DMS79 treated with DMSO at 0.1 percent for 48 hours (cell line): ENCODE measurements at regions not wholly inside any gene's neighbourhood (a gene's known extent, or its start where the extent isn't known, plus 50 kb on each side); places are given as distances from the start of the nearest gene placed in this dataset.
A peak's percentile ranks its signal among the peaks of the same experiment; 100 is the strongest.
"Not testable (repeated sequence)": the region's sequence is repeated elsewhere in the genome, so short reads cannot be mapped to it uniquely, and the experiment has no call there.

Experiments
- DNase-seq: peaks from one replicate; lab custom pipeline; 2025; lab: John Stamatoyannopoulos, UW

- no peak for DNase-seq
Measured at GRCh38 chr1:244106837-244107493, 55.9 kb downstream of the ZBTB18 start.

- no peak for DNase-seq
Measured at GRCh38 chr1:244111027-244111426, 59.9 kb downstream of the ZBTB18 start.

DNA sequence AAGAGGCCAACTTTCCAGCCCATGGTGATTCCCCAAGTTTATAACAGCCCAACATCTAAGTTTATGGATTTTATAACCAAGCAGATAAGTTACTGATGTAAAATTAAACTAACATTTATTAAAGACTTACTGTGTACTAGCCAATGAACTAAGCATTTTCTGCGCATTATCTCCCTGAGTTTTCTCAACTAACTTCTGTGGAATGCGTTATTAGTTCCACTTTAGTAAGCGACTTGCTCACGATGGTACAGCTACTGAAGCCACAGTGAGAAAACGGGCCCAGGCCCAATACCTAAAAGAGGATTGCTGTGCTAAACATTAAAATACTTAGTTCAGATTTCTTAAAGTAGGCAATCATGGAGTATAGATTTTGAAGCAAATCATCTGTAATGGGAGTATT, 61.0 kb downstream of the ZBTB18 start:
- no peak for DNase-seq

- no peak for DNase-seq
Measured at GRCh38 chr1:244112636-244113035, 61.6 kb downstream of the ZBTB18 start.

- DNase-seq: no peak
Measured at GRCh38 chr1:244113532-244114320, 62.6 kb downstream of the ZBTB18 start.

GRCh38 chr1:244114892-244115291, 63.8 kb downstream of the ZBTB18 start:
- DNase-seq: no peak

DNA sequence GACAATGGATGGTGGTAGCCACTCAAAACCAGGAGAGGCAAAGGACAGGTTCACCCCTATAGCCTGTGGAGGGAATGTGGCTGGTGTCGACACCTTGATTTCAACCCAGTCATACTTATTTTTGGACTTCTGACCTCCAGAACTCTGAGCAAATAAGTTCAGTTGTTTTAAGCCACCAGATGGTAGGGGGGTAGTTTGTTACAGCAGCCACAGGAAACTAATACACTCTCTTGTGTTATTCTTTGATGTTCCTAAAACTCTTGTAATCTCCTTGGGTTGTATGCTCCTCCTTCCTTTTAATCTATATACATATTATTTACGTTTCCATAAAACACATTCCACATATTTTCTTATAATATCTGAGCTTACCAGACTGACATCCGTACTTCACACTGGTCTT, 65.9 kb downstream of the ZBTB18 start:
- DNase-seq: no peak

DNA sequence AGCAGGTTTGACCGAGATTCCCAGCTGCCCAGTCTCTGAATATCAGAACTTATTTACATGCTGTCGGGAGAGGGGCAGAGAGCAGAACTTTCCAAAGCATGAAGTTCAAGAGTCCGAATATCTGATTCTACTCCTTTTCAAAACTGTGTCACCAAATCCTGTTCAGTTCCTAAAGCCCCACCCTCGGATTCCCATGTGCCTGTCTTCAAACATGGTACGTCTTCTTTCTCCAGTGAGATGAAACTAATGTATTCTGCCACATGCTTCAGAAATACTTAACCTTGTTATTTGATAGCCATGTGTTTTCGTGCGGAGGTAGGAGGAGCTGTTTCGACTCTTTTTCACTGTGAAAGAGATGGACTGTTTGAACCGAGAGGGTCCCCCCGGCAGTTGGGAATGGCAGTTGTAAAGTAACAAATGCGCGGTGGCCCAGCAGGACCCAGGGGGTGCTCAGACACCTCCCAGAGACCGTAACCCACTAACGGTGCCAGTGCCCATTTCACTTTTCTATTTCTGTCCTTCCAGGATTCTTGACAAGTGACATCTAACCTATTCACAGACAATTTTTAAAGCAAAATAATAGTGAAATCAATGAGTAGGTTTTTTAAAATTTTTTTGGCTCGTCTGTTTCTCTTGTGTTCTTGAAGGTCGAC, 67.2 kb downstream of the ZBTB18 start:
- peak; percentile 22 for DNase-seq

DNA sequence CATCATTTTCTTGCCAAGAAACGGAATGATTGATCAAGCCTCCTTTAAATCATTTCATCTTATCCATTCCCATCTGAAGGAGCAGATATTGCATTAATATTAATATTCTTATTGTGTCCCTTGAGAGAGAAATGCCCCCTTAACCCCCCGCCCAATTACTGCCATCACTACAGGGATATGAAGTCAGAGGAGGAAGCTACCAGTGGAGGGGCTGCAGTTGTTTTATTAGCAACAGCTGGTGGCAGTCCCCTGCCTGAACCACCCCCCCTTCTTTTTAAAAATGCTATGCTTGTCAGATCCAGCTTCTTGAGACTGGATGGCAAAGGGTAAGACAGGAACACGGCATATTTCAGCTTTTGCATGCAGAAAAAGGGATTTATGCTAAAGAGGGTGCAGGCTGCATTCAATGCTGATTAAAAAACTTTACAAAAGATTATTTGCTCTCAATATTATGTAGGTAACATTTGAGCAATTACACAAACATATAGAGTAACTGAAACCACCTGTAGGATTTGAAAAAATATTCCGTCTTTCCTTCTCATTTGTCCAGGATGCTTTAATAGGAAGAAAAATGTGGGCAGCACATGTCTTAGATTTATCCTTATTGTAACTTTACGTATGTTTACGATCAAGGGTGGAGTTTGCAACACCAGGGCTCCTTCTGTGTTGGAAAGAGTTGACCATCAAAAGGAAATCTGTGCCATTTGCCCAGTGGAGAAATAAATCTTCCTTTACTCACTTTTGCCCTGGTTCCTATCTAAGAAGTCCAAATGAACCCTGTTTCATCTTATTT, 77.7 kb downstream of the ZBTB18 start:
- no peak for DNase-seq

- DNase-seq: no peak
Measured at GRCh38 chr1:244137276-244137675, 86.2 kb downstream of the ZBTB18 start.

DNA sequence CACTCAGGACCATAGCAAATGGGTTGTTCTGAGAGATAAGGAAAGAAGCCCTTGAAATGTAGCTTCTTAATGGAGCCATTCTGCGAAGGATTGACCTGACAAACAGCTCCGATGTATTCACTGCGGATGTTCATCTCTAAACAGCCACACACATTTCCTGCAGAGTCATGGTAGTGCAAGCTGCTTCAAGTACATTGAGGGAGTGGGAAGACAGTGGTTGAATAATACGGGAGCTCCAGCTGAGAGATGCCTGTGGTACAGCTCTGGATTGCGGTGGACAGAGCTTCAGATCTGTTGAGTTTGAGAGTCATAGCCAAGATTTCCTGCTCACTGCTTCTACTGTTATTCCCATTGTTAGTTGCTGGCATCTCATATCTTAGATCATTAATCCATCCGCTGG, 86.6 kb downstream of the ZBTB18 start:
- DNase-seq: no peak

DNA sequence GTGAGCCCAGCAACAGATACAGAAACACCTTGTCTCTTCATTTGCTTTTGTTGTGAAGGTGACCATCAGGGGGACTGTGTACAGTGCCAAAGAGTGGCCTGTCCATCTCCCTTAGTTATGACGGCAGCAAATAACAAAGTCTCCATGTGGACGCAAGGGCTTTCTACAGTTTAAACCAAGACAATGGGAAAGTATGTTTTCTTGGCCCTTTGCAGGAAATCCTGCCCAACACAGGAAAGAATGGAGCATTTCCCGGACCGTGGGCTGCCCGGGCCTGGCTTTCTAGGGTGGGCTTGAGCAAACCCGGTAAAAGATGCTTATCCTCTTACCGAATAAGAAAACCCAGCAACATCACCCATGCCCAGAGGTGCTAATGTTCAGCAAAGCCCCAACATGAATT, 87.3 kb downstream of the ZBTB18 start:
- DNase-seq: no peak

DNA sequence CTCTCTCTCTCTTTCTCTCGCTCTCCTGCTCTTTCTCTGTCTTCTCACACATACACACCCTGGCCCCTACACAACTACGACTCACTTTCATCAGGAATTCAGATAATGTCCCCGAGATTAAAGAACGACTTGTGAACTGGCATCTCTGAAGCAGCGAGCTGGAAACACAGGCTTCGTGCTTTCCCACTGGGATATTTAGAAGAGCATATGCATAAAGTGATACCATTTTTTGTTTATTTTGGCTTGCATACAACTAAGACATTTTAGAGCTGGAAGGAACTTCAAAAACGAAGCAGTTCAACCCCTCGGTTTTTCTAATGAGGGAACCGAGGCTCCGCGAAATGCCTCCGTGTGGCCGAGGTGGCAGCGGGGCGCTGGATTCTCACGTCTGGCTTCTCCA, 88.6 kb downstream of the ZBTB18 start:
- DNase-seq: no peak

GRCh38 chr1:244140420-244140819, 89.3 kb downstream of the ZBTB18 start:
- no peak for DNase-seq

DNA sequence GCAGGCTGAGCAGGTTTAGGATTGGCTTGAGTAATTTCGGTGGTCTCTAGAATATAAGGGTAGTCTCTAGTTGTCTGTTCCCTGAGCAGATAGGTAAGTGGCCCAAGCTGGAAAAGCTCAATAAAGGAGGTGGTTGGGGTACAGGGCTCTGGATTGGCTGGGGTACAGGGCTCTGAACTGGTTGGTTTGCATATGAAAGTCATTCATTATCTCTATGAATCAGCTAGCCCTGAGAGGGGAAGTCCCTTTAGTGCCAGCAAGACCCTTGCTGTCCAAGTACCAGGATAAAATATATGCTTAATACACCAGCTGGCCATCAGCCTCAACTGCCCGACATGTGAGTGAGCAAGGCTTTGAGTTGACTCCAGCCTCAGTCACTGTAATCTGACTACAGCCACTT, 93.0 kb downstream of the ZBTB18 start:
- no peak for DNase-seq

GRCh38 chr1:244150071-244150470, 99.0 kb downstream of the ZBTB18 start:
- DNase-seq: no peak

GRCh38 chr1:244150665-244151064, 99.6 kb downstream of the ZBTB18 start:
- DNase-seq: no peak

- no peak for DNase-seq
Measured at GRCh38 chr1:244151537-244151936, 100.5 kb downstream of the ZBTB18 start.

- no peak for DNase-seq
Measured at GRCh38 chr1:244154508-244154871, 103.4 kb downstream of the ZBTB18 start.

DNA sequence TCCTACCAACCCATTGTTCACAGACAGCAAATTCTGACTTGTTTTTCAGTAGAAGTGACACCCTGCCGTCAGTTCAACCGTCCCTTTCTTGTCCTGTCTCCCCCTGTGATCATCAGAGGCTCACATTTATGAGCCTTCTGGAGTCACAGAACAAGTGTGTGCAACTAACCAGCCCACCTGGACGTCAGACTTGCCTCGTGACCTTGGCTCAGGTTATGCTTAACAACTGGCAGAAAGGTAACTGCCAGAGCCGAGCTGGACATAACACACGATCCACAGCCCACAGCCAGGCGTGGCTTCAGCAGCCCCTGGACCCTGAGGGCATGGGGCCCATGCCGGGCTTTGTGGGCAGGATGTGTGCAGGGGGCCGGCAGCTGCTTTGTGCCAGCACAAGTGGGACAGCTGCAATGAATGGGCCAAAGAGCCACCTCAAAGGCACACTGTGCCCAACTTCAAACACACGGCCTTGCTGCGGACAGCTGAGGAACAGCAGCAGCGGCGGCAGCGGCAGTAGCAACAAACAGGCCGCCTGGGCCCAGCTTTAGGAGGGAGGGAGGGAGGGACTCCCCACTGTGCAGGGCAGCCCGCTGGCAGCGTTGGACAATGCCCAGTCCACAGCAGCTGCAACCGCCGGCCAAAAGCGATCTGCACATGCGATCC, 103.9 kb downstream of the ZBTB18 start:
- no peak for DNase-seq

DNA sequence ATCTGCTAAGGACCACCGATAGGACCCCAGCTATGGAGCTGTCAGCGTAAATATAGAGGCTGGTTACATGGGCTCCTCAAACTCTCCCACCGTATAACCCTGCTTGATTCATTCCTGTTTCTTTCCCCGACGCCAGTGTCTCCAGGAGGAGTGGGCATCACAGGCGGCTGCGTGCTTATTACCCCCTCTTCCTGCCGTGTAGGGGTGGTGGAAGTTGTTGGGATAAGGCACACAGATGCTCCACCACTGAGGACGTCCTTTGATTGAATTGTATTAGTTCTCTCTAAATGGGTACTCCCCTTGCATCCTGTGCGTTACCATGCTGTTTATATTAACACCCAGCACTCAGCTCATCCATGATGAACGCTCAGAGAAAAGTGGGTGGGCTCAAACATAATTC, 104.6 kb downstream of the ZBTB18 start:
- DNase-seq: no peak

DNA sequence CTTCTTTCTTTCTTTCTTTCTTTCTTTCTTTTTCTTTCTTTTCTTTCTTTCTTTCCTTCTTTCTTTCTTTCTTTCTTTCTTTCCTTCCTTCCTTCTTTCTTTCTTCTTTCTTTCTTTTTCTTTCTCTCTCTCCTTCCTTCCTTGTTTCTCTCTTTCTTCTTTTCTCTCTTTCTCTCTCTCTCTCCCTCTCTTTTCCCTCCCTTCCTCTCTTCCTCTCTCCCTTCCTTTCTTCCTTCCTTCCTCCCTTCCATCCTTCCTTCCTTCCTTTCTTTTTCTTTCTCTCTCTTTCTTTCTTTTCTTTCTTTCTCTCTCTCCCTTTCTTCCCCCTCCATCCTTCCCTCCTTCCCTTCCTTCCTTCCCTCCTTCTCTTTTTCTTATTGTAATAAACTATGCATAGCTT, 105.5 kb downstream of the ZBTB18 start:
- DNase-seq: not testable (repeated sequence)
